Body of pancreas (tissue), 4 donors: ENCODE measurements at regions not wholly inside any gene's neighbourhood (a gene's known extent, or its start where the extent isn't known, plus 50 kb on each side); places are given as distances from the start of the nearest gene placed in this dataset.

Experiments used
- ATAC-seq: fragments of 150-250 bp; one replicate; pipeline ENCODE4 v1.9.1; 2016
- DNase-seq, 4 donors: peaks; one replicate each; pipeline ENCODE4 v3.0.0-alpha.2; 2019
- H3K27ac ChIP-seq, 4 donors: fragments of 200-600 bp; sonication (generic); 1 replicate in 3 of 4; 2 replicates in 1 of 4; pipeline versions ENCODE4 v1.5.1 to v1.6.1; 2016 to 2019; ENCODE audit warnings: mild to moderate bottlenecking in 1 of 4, mixed read lengths in 1 of 4, moderate library complexity in 1 of 4
- H3K27me3 ChIP-seq, 2 donors: fragments of 200-600 bp; sonication (generic); one replicate each; pipeline ENCODE4 v1.6.0; 2016; ENCODE audit warnings: mild to moderate bottlenecking in 1 of 2
- H3K36me3 ChIP-seq, 2 donors: fragments of 200-600 bp; sonication (generic); replicated peaks in 1 of 2; 2 replicates each; pipeline ENCODE4 v1.5.1; 2016; ENCODE audit warnings: low read depth in 2 of 2; ENCODE audit not compliant: insufficient read depth in 1 of 2
- H3K4me1 ChIP-seq: fragments of 200-600 bp; sonication (generic); one replicate; pipeline ENCODE4 v1.6.0; 2016
- H3K4me3 ChIP-seq, 2 donors: fragments of 200-600 bp; sonication (generic); 1 replicate in 1 of 2; 2 replicates in 1 of 2; pipeline ENCODE4 v1.5.1; 2016 to 2019
- H3K9me3 ChIP-seq, 3 donors: fragments of 200-600 bp; sonication (generic); 1 replicate in 2 of 3; 2 replicates in 1 of 3; pipeline ENCODE4 v1.5.1; 2016
- POLR2A ChIP-seq, 3 donors: fragments of 450-650 bp; IDR thresholded peaks; one replicate each; pipeline ENCODE4 v1.6.1; 2016; ENCODE audit warnings: antibody characterized with exemption in 3 of 3, mild to moderate bottlenecking in 2 of 3
- WGBS, 2 donors: methylation state at CpG; one replicate each; pipeline ENCODE4 v1.1.5; 2017; 5-methylcytosine and 5-hydroxymethylcytosine counted together
- intact Hi-C: fragments of 100-400 bp; cut with DNase I; formaldehyde crosslinking; loops from one replicate; pipeline ENCODE4 v1.15.1; 2023
- TF ChIP-seq, protein P1 (sequence below), 7 experiments: fragments of 450-650 bp in 4 of 7; fragments of 200-600 bp in 3 of 7; sonication (generic) in 3 of 7; IDR thresholded peaks; one replicate each; pipeline ENCODE4 v1.5.1; 2016 to 2019; ENCODE audit warnings: antibody characterized with exemption in 7 of 7

DNA sequence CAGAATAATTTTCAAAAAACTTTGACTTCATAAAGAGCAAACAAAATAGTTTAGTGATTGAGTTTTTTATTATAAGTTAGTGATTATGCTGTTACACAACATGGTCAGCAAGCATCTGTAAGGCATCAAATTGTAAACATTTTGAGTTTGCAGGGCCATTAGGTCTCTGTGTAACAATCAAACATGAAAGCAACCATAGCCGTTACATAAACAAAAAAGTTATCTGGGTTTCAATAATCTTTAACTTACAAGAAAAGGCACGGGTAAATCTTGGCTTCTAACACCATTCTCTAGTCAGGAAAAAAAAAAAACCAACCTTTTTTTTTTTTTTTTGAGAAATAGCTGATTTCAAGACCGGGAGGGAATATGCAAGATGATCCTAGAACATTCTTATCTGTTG is 1941.1 kb downstream of the PCDH7 start:
- DNase-seq (no peak), ATAC-seq (no peak)
- 11 to 12% methylated on average over 3 of the region's 3 CpGs for WGBS, 2 donors
- intact Hi-C loops: no loop called here
- Histone ChIP-seq H3K9me3 (no peaks in the 10 kb centered on the region), H3K4me3 (no peak overlapping the region), H3K27me3 (no peaks in the 10 kb centered on the region), H3K27ac (no peak overlapping the region), H3K4me1 (no peaks in the 10 kb centered on the region), H3K36me3 (no peaks in the 10 kb centered on the region)
- TF ChIP-seq POLR2A (IDR thresholded peaks at IDR 0.05): no peak
- TF ChIP-seq, protein P1, sequence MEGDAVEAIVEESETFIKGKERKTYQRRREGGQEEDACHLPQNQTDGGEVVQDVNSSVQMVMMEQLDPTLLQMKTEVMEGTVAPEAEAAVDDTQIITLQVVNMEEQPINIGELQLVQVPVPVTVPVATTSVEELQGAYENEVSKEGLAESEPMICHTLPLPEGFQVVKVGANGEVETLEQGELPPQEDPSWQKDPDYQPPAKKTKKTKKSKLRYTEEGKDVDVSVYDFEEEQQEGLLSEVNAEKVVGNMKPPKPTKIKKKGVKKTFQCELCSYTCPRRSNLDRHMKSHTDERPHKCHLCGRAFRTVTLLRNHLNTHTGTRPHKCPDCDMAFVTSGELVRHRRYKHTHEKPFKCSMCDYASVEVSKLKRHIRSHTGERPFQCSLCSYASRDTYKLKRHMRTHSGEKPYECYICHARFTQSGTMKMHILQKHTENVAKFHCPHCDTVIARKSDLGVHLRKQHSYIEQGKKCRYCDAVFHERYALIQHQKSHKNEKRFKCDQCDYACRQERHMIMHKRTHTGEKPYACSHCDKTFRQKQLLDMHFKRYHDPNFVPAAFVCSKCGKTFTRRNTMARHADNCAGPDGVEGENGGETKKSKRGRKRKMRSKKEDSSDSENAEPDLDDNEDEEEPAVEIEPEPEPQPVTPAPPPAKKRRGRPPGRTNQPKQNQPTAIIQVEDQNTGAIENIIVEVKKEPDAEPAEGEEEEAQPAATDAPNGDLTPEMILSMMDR (IDR thresholded peaks at IDR 0.05): no peak

DNA sequence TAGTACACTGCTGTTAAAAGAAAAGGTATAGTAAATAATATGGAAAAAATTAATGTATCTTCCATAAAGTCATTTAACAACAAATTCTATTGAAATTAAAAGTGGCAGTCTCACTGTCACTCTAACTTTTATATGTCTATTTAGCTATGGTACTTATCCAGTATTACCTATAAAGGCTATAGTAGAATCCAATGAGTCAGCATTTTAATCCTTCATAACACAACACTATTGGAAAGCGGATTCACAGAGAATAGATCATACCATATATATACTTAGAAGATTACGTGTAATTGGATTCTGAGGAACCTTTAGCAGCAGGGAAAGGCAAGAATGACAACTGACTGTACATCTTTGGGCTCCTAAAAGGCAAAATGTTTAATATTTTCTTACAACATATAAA is 1942.6 kb downstream of the PCDH7 start:
- Histone ChIP-seq H3K36me3 (no peaks in the 10 kb centered on the region), H3K27me3 (no peaks in the 10 kb centered on the region), H3K27ac (no peak overlapping the region), H3K4me3 (no peak overlapping the region), H3K4me1 (no peaks in the 10 kb centered on the region), H3K9me3 (no peaks in the 10 kb centered on the region)
- ATAC-seq: no peak
- 65 to 83% methylated on average over 2 of the region's 2 CpGs for WGBS, 2 donors
- intact Hi-C loops: no loop called here
- DNase-seq: no peak
- TF ChIP-seq POLR2A (IDR thresholded peaks at IDR 0.05): no peak
- TF ChIP-seq, protein P1 (IDR thresholded peaks at IDR 0.05): no peak

DNA sequence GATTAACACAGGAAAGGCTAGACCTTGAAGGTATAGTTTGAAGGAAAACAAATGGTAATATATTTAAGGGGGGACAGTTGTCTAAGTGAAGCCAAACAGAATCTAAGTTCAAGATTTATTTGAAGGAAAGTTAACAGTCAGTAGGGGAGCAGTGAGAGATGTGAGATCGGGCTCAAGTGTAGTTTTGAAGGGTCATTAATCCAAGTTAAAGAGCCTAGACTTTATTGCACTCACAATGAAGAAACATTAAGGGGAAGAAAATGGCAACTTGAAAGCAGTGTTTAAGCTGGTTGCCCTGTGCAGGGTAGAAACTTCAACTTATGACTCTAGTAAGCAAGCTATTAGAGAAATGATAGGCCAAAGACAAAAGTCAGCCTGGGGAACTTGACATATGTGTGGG is 1952.2 kb downstream of the PCDH7 start:
- no peaks in the 10 kb centered on the region for H3K4me1 ChIP-seq
- WGBS, 2 donors: 58 to 77% methylated on average over 1 of the region's 1 CpG
- no peaks in the 10 kb centered on the region for H3K9me3 ChIP-seq
- no peak overlapping the region for H3K4me3 ChIP-seq
- DNase-seq (no peak), ATAC-seq (no peak)
- intact Hi-C loops: no loop called here
- H3K27ac ChIP-seq: no peak overlapping the region
- no peaks in the 10 kb centered on the region for H3K36me3 ChIP-seq
- no peak for TF ChIP-seq POLR2A (IDR thresholded peaks at IDR 0.05)
- TF ChIP-seq, protein P1 (IDR thresholded peaks at IDR 0.05): no peak
- no peaks in the 10 kb centered on the region for H3K27me3 ChIP-seq

DNA sequence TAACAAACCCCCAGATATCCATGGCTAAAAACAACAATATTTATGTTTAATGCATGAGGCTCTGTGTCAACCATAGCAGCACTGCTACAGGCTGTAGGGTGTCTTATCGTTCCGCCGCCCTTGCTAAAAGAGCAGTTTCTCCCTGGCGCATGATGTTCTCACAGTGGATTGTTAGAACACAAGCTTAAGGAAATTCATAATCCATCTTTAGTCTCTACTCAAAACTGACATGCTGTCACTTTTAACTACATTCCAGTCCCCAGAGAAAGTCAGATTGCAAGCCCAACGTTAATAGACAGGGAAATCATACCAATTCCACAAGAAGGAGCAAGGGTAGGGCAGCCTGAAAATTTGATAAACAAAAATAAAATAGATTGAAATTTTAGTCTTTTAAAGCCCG is 1960.8 kb downstream of the PCDH7 start:
- DNase-seq (no peak), ATAC-seq (no peak)
- 62 to 66% methylated on average over 6 of the region's 6 CpGs for WGBS, 2 donors
- no peak overlapping the region for H3K4me3 ChIP-seq
- H3K27ac ChIP-seq: no peak overlapping the region
- no peaks in the 10 kb centered on the region for H3K36me3 ChIP-seq
- H3K9me3 ChIP-seq: no peaks in the 10 kb centered on the region
- no peaks in the 10 kb centered on the region for H3K27me3 ChIP-seq
- H3K4me1 ChIP-seq: no peaks in the 10 kb centered on the region
- no peak for TF ChIP-seq POLR2A (IDR thresholded peaks at IDR 0.05)
- TF ChIP-seq, protein P1 (IDR thresholded peaks at IDR 0.05): no peak
- intact Hi-C loops: no loop called here

DNA sequence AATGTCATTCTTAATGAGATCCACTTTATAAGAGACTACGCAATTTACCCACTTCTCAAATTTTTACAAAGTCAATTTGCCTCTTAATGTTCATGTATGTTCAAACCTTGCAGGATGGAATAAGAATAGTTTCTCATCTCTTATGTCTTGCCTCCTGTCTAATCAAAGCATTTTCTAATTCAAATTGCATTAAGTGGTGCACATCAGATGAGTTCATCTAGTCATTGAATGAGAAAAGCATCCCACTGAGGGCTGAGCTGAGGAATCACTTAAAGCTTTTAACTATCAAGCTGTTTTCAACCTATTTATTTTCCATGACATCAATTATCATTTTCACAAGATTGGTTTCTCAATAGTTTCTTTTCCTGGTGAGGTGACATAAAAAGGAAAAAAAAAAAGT is 1964.0 kb downstream of the PCDH7 start:
- no peaks in the 10 kb centered on the region for H3K36me3 ChIP-seq
- H3K27ac ChIP-seq: no peak overlapping the region
- no peak for ATAC-seq
- TF ChIP-seq, protein P1 (IDR thresholded peaks at IDR 0.05): no peak
- no peak for TF ChIP-seq POLR2A (IDR thresholded peaks at IDR 0.05)
- no peaks in the 10 kb centered on the region for H3K9me3 ChIP-seq
- H3K27me3 ChIP-seq: no peaks in the 10 kb centered on the region
- H3K4me1 ChIP-seq: no peaks in the 10 kb centered on the region
- intact Hi-C loops: no loop called here
- no peak for DNase-seq
- no peak overlapping the region for H3K4me3 ChIP-seq
- 69 to 78% methylated on average over 1 of the region's 1 CpG for WGBS, 2 donors
